Activated CD8-positive, alpha-beta memory T cell treated with anti-CD3 and anti-CD28 coated beads, Interleukin-2, amount 10 ng/mL, durations not matched to agents 7 days and 5 days (primary cell): ENCODE measurements at regions not wholly inside any gene's neighbourhood (a gene's known extent, or its start where the extent isn't known, plus 50 kb on each side); places are given as distances from the start of the nearest gene placed in this dataset.

Experiments used
- ATAC-seq: fragments of 150-1000 bp; cut with Tn5 transposase; one replicate; pipeline ENCODE4 v1.10.0; 2021; ENCODE audit warnings: moderate library complexity
- CTCF ChIA-PET: fragments of 350-600 bp; sonication (Branson Sonifier 250); formaldehyde crosslinking; loops from one replicate; lab custom pipeline; 2021; ENCODE audit warnings: antibody characterized with exemption; lab: Charles Lee
- DNase-seq: peaks from one replicate; pipeline ENCODE4 v3.0.0-alpha.2; 2020
- H3K27ac Mint-ChIP-seq: one replicate; pipeline ENCODE4 v1.8.0; 2021; ENCODE audit warnings: mild to moderate bottlenecking, mixed read lengths
- H3K27me3 Mint-ChIP-seq: one replicate; pipeline ENCODE4 v1.8.0; 2021; ENCODE audit warnings: mixed read lengths
- H3K36me3 Mint-ChIP-seq: one replicate; pipeline ENCODE4 v1.8.0; 2021; ENCODE audit warnings: mild to moderate bottlenecking, mixed read lengths
- H3K4me1 Mint-ChIP-seq: one replicate; pipeline ENCODE4 v1.8.0; 2021; ENCODE audit warnings: mixed read lengths
- H3K4me3 Mint-ChIP-seq: one replicate; pipeline ENCODE4 v1.8.0; 2021; ENCODE audit warnings: mild to moderate bottlenecking, moderate library complexity, mixed read lengths
- H3K9me3 Mint-ChIP-seq: one replicate; pipeline ENCODE4 v1.8.0; 2022; ENCODE audit warnings: low read depth, mixed read lengths

DNA sequence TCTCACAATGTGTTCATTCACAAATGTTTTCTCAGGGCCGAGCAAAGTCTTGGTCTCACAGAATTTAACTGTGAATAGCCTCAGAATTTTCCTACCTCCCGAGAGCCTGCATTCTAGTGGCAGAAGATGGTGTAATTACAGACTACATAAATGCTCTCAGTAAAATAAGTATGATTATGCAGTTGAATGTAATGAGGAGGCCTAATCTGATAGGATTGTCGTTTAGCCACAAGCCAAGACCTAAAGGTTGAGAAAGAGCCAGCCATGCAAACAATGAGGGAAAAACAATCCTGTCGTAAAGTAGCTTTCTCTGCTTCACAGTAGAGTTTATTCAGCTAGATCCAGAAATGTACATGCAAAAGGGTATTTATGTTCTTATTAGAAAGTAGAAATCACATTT is 607.8 kb upstream of the B3GALT2 start:
- Mint-ChIP-seq H3K4me3 (no peak overlapping the region), H3K9me3 (no peaks in the 10 kb centered on the region)
- CTCF ChIA-PET = no interaction called here

DNA sequence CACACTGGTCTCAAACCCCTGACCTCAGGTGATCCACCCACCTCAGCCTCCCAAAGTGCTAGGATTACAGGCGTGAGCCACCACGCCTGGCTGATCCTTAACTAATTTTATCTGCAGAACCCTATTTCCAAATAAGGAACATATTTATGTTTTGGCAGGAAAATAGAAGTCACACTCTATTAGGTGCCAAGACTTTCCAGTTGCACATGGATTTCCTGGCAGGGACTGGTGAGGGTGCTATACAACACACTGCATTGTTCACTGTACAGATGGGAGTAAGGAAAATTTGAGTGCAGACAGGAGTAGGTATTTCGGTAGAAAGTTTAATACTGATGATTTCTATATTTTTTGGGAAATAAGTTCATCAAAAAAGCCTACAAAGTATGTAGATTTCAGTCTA is 605.3 kb upstream of the B3GALT2 start:
- H3K9me3 Mint-ChIP-seq = no peaks in the 10 kb centered on the region
- DNase-seq (no peak), ATAC-seq (no peak)
- no peaks in the 10 kb centered on the region for H3K27me3 Mint-ChIP-seq
- H3K4me1 Mint-ChIP-seq = no peaks in the 10 kb centered on the region
- CTCF ChIA-PET = no interaction called here
- no peak overlapping the region for H3K4me3 Mint-ChIP-seq
- no peak overlapping the region for H3K27ac Mint-ChIP-seq
- no peaks in the 10 kb centered on the region for H3K36me3 Mint-ChIP-seq

More for the DNA sequence above, 607.8 kb upstream of the B3GALT2 start:
- ATAC-seq (no peak), DNase-seq (no peak)
- no peaks in the 10 kb centered on the region for H3K27me3 Mint-ChIP-seq
- no peaks in the 10 kb centered on the region for H3K36me3 Mint-ChIP-seq
- no peaks in the 10 kb centered on the region for H3K4me1 Mint-ChIP-seq
- H3K27ac Mint-ChIP-seq = no peak overlapping the region

DNA sequence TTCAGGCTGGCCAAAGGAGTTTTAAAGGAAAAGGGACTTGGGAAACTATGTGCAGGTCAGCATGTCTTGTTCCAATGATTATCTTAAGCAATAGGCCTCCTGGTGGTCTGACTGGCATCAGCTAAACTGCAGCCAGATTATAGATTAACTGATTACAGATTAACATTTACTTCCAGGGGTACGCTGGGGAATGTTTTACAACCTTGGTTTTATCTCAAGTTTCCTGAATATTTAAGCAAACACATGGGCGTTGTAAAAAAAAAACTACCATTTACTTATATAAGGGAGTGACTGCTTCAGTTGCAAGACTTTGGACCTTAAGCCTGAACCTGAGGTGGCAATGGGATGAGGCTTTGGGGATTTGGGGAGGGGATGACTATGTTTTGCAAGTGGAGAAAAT is 600.6 kb upstream of the B3GALT2 start:
- Mint-ChIP-seq H3K27ac (no peak overlapping the region), H3K36me3 (no peaks in the 10 kb centered on the region), H3K4me3 (no peak overlapping the region), H3K4me1 (no peaks in the 10 kb centered on the region), H3K9me3 (no peaks in the 10 kb centered on the region), H3K27me3 (no peaks in the 10 kb centered on the region)
- DNase-seq (no peak), ATAC-seq (no peak)
- CTCF ChIA-PET = no interaction called here

DNA sequence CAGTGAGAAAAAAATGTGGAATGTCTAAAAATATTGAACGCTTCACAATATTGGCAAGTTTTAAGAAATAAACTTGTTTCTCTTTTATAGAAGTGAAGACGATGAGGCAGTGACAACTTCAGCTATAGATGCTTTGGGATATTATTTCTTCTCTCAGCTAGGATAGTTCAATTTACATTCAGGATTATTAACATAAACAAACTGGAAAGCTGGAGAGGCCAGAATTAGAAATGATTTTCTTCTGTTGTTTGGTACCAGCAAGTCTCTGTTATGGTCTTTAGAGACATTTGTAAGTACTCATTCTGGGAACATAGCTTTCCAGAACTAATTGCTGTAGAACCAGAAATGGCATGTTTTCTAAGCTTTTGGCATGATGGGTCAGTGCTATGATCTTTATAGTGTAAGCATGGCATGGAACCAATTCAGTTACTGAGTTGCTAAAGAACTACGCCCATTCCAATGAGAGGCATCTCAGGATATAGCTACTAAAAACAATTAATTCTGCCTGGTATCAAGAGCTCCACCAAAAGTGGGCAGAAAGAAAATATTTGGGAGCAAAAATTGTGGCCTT is 599.5 kb upstream of the B3GALT2 start:
- Mint-ChIP-seq H3K27ac (no peak overlapping the region), H3K4me3 (no peak overlapping the region), H3K27me3 (no peaks in the 10 kb centered on the region), H3K36me3 (no peaks in the 10 kb centered on the region), H3K4me1 (no peaks in the 10 kb centered on the region), H3K9me3 (no peaks in the 10 kb centered on the region)
- ATAC-seq = no peak
- CTCF ChIA-PET = interaction anchor here (0.6 kb wide), 1 partner anchor 441 kb away, joined by 4 read pairs; no protein-coding TSS in a partner anchor
- no peak for DNase-seq

DNA sequence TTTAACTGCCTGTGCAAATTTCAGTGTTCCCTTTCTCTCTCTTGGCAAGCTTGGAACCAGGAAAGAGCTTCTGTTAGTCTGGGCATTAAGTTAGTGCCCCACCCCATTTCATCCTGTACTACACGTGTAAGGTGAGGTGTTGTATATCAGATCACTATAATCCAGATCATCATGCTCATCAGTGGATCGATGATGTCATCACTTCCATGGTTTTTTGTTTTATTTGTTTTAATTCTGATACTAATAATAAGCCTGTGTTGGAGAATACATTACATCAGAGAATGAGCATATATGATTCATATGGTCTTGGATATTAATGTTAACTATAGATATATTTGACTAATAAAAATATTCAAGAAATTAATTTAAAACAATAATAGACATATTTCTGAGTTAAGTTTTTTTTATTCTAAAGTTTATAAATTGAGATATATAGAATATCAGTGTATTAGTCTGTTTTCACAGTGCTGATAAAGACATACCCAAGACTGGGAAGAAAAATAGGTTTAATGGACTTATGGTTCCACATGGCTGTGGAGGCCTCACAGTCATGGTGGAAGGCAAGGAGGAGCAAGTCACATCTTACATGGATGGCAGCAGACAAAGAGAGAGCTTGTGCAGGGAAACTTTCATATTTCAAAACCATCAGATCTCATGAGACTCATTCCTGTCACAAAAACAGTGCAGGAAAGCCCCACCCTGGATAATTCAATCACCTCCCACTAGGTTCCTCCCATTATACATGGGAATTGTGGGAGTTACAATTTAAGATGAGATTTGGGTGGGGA is 588.3 kb upstream of the B3GALT2 start:
- no peak overlapping the region for H3K27ac Mint-ChIP-seq
- CTCF ChIA-PET = no interaction called here

DNA sequence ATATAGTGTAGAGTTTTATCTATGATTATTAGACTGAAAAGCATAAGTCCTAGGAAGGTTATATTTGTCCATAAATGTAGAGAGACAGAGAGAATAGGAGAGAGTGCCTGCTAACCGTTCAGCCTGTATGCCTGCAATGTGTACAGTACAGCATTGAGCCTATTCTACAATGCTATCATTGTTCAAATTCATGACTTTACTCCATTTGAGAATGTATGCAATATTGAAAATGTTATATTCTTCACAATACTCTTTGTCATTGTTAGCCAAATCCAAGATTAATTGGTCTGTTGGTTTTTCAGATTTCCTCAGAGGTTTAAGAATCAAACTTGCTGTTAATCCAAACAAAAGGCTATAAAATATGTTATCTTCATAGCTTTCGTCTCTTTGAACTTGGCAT is 585.2 kb upstream of the B3GALT2 start:
- CTCF ChIA-PET = no interaction called here
- DNase-seq (no peak), ATAC-seq (no peak)
- H3K36me3 Mint-ChIP-seq = peaks cover 15% of the 10 kb centered on the region
- H3K9me3 Mint-ChIP-seq = peaks cover 11% of the 10 kb centered on the region
- no peak overlapping the region for H3K27ac Mint-ChIP-seq
- no peak overlapping the region for H3K4me3 Mint-ChIP-seq
- no peaks in the 10 kb centered on the region for H3K27me3 Mint-ChIP-seq
- peaks cover 3% of the 10 kb centered on the region for H3K4me1 Mint-ChIP-seq

More for the DNA sequence above, 588.3 kb upstream of the B3GALT2 start:
- Mint-ChIP-seq H3K27me3 (no peaks in the 10 kb centered on the region), H3K4me1 (peaks cover 3% of the 10 kb centered on the region), H3K36me3 (peaks cover 15% of the 10 kb centered on the region), H3K9me3 (peaks cover 11% of the 10 kb centered on the region), H3K4me3 (no peak overlapping the region)
- DNase-seq (no peak), ATAC-seq (no peak)

DNA sequence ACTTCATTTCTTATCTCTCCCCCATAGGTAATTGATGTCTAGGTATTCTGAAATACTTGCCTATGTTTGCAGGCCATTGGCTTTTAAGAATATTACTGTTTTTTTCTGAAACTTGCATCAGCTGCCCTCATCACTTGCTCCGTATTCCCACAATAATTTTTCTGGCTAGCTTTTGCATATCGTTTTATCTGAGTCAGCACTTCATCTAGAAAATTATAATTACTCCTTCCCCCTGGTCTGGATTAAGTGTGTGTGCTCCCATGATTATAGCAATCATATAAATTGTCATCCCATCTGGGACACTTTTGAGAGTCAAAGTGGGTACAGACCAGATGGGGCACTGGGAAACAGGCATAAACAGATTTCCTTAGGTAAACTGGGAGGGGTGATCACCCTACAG is 583.2 kb upstream of the B3GALT2 start:
- CTCF ChIA-PET = no interaction called here
- Mint-ChIP-seq H3K4me1 (peaks cover 3% of the 10 kb centered on the region), H3K36me3 (peaks cover 7% of the 10 kb centered on the region), H3K27ac (no peak overlapping the region), H3K27me3 (no peaks in the 10 kb centered on the region), H3K4me3 (no peak overlapping the region), H3K9me3 (peaks cover 5% of the 10 kb centered on the region)
- DNase-seq (no peak), ATAC-seq (no peak)

DNA sequence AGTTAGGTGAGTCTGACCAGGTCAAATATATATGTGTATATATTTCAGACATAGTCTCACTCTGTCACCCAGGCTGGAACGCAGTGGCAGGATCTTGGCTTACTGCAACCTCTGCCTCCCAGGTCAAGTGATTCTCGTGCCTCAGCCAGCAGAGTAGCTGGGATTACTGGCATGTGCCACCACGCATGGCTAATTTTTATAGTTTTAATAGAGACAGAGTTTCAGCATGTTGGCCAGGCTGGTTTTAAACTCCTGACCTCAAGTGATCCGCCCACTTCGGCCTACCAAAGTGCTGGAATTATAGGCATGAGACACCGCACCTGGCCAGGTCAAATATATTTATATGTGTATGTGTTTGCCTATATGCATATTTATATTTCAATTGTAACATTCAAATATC is 581.5 kb upstream of the B3GALT2 start:
- Mint-ChIP-seq H3K27ac (no peak overlapping the region), H3K9me3 (no peaks in the 10 kb centered on the region), H3K4me3 (no peak overlapping the region), H3K36me3 (no peaks in the 10 kb centered on the region), H3K27me3 (no peaks in the 10 kb centered on the region), H3K4me1 (no peaks in the 10 kb centered on the region)
- CTCF ChIA-PET = interaction anchor here (1.8 kb wide), 1 partner anchor 33 kb away, joined by 3 read pairs; no protein-coding TSS in a partner anchor
- DNase-seq (no peak), ATAC-seq (no peak)

DNA sequence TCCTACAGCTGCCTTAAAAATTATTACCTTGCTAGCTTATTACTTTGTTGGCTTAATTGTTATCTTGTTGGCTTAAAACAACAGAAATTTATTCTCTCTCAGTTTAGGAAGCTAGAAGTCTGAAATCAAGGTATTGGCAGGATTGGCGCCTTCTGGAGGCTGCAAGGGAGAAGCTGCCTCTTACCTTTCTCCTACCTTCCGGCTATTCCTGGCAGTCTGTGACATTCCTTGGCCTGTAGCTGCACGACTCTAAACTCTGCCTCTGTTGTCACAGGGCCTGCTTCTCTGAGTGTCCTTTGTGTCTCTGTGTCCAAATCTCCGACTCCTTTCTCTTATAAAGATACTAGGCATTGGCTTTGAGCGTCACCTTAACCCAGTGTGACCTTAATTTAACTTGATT is 579.9 kb upstream of the B3GALT2 start:
- no peak for ATAC-seq

DNA sequence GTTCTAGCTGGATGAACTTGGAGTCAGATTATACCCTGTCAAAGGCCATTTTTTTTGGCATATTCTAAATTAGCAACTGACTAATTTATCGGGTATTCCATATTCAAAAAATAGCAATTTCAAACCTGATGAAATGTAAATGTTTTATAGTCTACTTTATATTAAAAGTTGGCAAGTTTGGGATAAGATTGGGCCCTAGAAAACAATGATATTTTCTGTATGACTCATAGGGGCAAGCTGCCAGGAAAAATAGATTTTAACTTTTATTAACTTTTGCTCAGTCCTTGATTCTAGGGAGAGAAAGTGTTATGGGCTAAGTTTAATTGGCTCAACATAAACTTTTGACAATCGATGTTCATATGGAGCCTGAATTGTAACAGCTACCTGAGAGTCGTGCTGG is 576.9 kb upstream of the B3GALT2 start:
- H3K4me1 Mint-ChIP-seq = no peaks in the 10 kb centered on the region
- H3K27me3 Mint-ChIP-seq = no peaks in the 10 kb centered on the region
- no peaks in the 10 kb centered on the region for H3K36me3 Mint-ChIP-seq
- DNase-seq (no peak), ATAC-seq (no peak)
- H3K9me3 Mint-ChIP-seq = no peaks in the 10 kb centered on the region
- CTCF ChIA-PET = no interaction called here
- H3K4me3 Mint-ChIP-seq = no peak overlapping the region
- H3K27ac Mint-ChIP-seq = no peak overlapping the region

More for the DNA sequence above, 579.9 kb upstream of the B3GALT2 start:
- Mint-ChIP-seq H3K27ac (no peak overlapping the region), H3K4me1 (no peaks in the 10 kb centered on the region), H3K27me3 (no peaks in the 10 kb centered on the region), H3K4me3 (no peak overlapping the region), H3K36me3 (no peaks in the 10 kb centered on the region), H3K9me3 (no peaks in the 10 kb centered on the region)
- no peak for DNase-seq
- CTCF ChIA-PET = interaction anchor here (1.8 kb wide), 1 partner anchor 34 kb away, joined by 3 read pairs; no protein-coding TSS in a partner anchor

DNA sequence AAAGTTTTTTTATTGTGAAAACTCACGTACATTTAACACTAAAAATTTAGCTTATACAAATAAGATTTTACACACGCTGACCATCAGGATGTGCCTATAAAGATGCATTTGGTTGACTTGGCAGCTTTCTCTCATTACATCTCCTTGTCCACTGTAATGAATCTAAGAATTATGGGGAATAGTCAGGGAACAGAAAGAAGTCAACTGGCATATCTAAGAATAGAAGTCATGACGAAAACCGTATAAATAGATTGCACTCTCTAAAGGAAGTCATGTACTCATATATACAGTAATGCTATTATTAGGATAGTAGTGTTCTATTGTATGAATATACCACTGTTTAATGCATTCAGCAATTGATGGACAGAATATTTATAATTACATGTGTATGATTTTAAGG is 575.8 kb upstream of the B3GALT2 start:
- CTCF ChIA-PET = no interaction called here
- H3K4me1 Mint-ChIP-seq = no peaks in the 10 kb centered on the region
- peaks cover 2% of the 10 kb centered on the region for H3K9me3 Mint-ChIP-seq
- H3K27ac Mint-ChIP-seq = no peak overlapping the region
- ATAC-seq (no peak), DNase-seq (no peak)
- H3K27me3 Mint-ChIP-seq = no peaks in the 10 kb centered on the region
- H3K36me3 Mint-ChIP-seq = no peaks in the 10 kb centered on the region
- H3K4me3 Mint-ChIP-seq = no peak overlapping the region

DNA sequence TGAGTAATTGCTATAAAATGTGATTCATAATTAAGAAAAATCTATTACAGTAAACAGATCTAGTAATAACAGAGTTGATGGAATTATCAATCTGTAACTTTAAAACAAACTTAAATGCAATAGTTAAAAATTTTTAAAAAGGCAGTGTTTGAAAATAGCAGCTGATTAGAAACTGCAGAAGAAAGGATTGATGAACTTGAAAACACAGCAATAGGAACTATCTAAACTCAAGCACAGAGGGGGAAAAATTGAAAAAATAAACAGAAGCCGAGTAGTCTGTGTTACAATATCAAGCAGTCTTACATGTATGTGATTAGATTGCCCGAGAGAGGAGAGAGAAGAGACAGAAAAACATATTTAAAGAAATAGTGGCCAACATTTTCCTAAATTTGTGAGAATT is 569.0 kb upstream of the B3GALT2 start:
- Mint-ChIP-seq H3K4me3 (no peak overlapping the region), H3K27me3 (no peaks in the 10 kb centered on the region), H3K4me1 (peaks cover 1% of the 10 kb centered on the region), H3K9me3 (peaks cover 6% of the 10 kb centered on the region), H3K36me3 (peaks cover 10% of the 10 kb centered on the region), H3K27ac (no peak overlapping the region)
- CTCF ChIA-PET = interaction anchor here (1.6 kb wide), 1 partner anchor 24 kb away, joined by 3 read pairs; no protein-coding TSS in a partner anchor
- ATAC-seq (no peak), DNase-seq (no peak)

DNA sequence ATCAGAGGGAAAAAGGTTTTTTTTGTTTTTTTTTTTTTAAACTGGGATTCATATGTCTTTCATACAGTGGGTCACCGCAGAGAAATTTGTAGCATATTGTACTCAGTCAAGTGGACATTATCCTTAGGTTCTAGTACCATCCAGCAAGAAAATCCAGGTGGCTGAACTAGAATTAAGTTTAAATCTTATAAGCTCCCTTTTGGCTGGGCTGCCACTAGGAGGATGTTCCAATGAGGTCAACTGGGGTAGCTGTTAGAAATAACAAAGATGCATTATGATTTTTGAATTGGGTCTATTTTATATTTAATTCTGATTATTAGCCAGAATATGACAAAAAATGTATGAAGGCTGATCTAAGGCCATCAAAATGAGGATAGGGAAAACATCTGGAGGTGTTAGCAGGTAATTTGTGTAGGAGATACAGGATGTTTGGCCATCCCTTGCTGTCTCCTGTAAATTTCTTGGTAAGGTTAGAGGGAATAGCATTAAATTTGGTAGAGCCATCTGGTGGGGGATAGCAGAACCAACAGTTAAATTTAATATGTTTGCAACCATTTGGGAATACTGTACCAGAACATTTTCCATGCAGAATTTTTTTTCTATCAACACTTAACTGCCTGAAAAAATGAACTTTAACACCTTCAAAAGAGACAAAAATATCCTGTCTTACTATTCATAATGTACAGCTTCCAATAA is 568.5 kb upstream of the B3GALT2 start:
- no peak for DNase-seq
- Mint-ChIP-seq H3K27me3 (no peaks in the 10 kb centered on the region), H3K4me1 (peaks cover 1% of the 10 kb centered on the region), H3K9me3 (peaks cover 6% of the 10 kb centered on the region), H3K36me3 (peaks cover 10% of the 10 kb centered on the region), H3K27ac (no peak overlapping the region), H3K4me3 (no peak overlapping the region)
- CTCF ChIA-PET = interaction anchor here (1.6 kb wide), 1 partner anchor 24 kb away, joined by 3 read pairs; no protein-coding TSS in a partner anchor
- ATAC-seq = no peak
